ENCODE measurements at regions not wholly inside any gene's neighbourhood (a gene's known extent, or its start where the extent isn't known, plus 50 kb on each side); places are given as distances from the start of the nearest gene placed in this dataset.

- no peaks in the 10 kb centered on the region for H3K4me1 ChIP-seq (replicated peaks in 1 of 2)
- no peaks in the 10 kb centered on the region for H3K36me3 ChIP-seq (replicated peaks in 1 of 2)
- WGBS, 4 donors, result 48 to 72% (median 60%) methylated on average over 2 of the region's 2 CpGs
- no peak overlapping the region for H3K4me3 ChIP-seq
- no peaks in the 10 kb centered on the region for H3K9me3 ChIP-seq (replicated peaks in 1 of 3)
- H3K27ac ChIP-seq, result no peak overlapping the region
- no peaks in the 10 kb centered on the region for H3K27me3 ChIP-seq
- TF ChIP-seq CTCF (IDR thresholded peaks at IDR 0.05) (no peak), POLR2A (IDR thresholded peaks at IDR 0.05) (no peak)
- DNase-seq, result no peak
- intact Hi-C loops (cut with DNase I), result no loop called here
Measured at GRCh38 chr2:103295591-103295990, 533.8 kb downstream of the TMEM182 start.

- Histone ChIP-seq H3K9me3 (replicated peaks in 1 of 3) (no peaks in the 10 kb centered on the region), H3K4me3 (no peak overlapping the region), H3K27me3 (no peaks in the 10 kb centered on the region), H3K27ac (no peak overlapping the region), H3K36me3 (replicated peaks in 1 of 2) (no peaks in the 10 kb centered on the region), H3K4me1 (replicated peaks in 1 of 2) (no peaks in the 10 kb centered on the region)
- 57 to 79% (median 66%) methylated on average over 2 of the region's 2 CpGs for WGBS, 4 donors
- TF ChIP-seq POLR2A (IDR thresholded peaks at IDR 0.05) (no peak), CTCF (IDR thresholded peaks at IDR 0.05) (no peak)
- intact Hi-C loops (cut with DNase I), result no loop called here
- DNase-seq, result no peak
Measured at GRCh38 chr2:103324671-103325070, 562.8 kb downstream of the TMEM182 start.

DNA sequence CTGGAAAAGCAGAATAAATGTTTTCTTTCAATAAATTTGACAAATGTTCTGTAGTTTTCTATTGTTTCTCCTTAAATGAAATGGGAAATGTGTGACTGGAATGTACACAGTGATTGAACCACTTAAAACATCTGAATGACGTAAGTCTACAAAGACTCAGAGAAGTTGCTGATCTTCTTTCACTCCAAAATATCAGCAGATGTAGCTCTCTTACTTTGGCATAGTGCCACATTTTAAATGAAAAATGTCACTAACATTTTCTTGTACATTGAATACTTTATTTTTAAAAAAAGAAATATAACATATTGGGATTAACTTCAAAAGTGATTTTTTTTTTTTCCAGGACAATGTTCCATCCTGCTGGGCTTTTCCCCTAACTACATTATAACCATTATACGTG lies 565.6 kb downstream of the TMEM182 start:
- H3K36me3 ChIP-seq (replicated peaks in 1 of 2), result no peaks in the 10 kb centered on the region
- TF ChIP-seq CTCF (IDR thresholded peaks at IDR 0.05), result no peak
- TF ChIP-seq POLR2A (IDR thresholded peaks at IDR 0.05), result no peak
- no peaks in the 10 kb centered on the region for H3K27me3 ChIP-seq
- intact Hi-C loops (cut with DNase I), result no loop called here
- H3K9me3 ChIP-seq (replicated peaks in 1 of 3), result no peaks in the 10 kb centered on the region
- H3K4me1 ChIP-seq (replicated peaks in 1 of 2), result no peaks in the 10 kb centered on the region
- H3K4me3 ChIP-seq, result no peak overlapping the region
- WGBS, 4 donors, result 78 to 82% (median 79%) methylated on average over 2 of the region's 2 CpGs
- no peak for DNase-seq
- no peak overlapping the region for H3K27ac ChIP-seq

DNA sequence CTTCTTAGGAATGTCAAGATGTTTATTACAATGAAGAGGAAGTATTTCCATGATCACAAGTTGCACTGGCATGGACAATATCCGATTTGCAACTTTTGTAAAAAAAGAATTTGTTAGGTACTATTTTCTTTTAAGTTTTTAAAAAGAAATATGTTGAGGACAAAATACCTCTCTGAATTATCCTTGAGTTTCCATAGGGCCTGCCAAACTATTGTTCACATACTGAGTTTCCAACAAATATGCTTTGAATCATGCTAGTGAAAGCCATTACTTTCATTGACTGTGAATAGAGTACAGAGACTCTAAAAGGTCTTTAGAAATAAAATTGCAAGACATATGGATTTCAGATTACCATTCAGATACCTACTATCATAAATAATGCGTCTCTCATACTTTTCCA lies 566.1 kb downstream of the TMEM182 start:
- DNase-seq, result no peak
- Histone ChIP-seq H3K4me1 (replicated peaks in 1 of 2) (no peaks in the 10 kb centered on the region), H3K4me3 (no peak overlapping the region), H3K27me3 (no peaks in the 10 kb centered on the region), H3K27ac (no peak overlapping the region), H3K36me3 (replicated peaks in 1 of 2) (no peaks in the 10 kb centered on the region), H3K9me3 (replicated peaks in 1 of 3) (no peaks in the 10 kb centered on the region)
- TF ChIP-seq POLR2A (IDR thresholded peaks at IDR 0.05) (no peak), CTCF (IDR thresholded peaks at IDR 0.05) (no peak)
- intact Hi-C loops (cut with DNase I), result no loop called here
- 77 to 85% (median 79%) methylated on average over 2 of the region's 2 CpGs for WGBS, 4 donors

Measured in adrenal gland (tissue), 9 donors.